Epithelial cell of proximal tubule (primary cell): ENCODE measurements at regions not wholly inside any gene's neighbourhood (a gene's known extent, or its start where the extent isn't known, plus 50 kb on each side); places are given as distances from the start of the nearest gene placed in this dataset.
"Not testable (repeated sequence)": the region's sequence is repeated elsewhere in the genome, so short reads cannot be mapped to it uniquely, and the experiment has no call there.

Experiments
- DNase-seq: peaks from one replicate; pipeline ENCODE4 v3.0.0-alpha.2; 2011; ENCODE audit warnings: low read depth
- H3K4me3 ChIP-seq: 2 replicates; pipeline ENCODE4 v1.5.1; 2011; ENCODE audit warnings: low read depth, mild to moderate bottlenecking, low read length
- CTCF ChIP-seq: conservative IDR thresholded peaks from 2 replicates; pipeline ENCODE4 v1.5.1; 2012; ENCODE audit warnings: low read depth, mild to moderate bottlenecking, low read length

- TF ChIP-seq CTCF = no peak
- DNase-seq = no peak
Observed at GRCh38 chr2:161480123-161480522, 64.0 kb downstream of the TBR1 start.

DNA sequence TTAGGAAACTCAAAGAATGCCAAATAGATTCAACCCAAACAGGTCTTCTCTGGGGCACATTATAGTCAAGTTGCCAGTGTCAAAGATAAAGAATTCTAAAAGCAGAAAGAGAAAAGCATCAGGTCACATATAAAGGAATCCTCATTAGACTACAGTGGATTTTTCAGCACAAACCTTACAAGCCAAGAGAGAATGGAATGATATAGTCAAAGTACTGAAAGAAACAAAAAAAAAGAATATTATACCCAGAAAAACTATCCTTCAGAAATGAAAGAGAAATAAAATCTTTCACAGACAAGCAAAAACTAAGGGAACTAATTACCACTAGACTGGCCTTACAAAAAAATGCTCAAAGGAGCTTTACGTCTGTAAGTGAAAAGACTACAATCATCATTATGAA lies 65.5 kb downstream of the TBR1 start:
- no peak overlapping the region for H3K4me3 ChIP-seq
- no peak for TF ChIP-seq CTCF
- DNase-seq = no peak

More at GRCh38 chr2:161480123-161480522, 64.0 kb downstream of the TBR1 start:
- no peak overlapping the region for H3K4me3 ChIP-seq

GRCh38 chr2:161484061-161484460 lies 68.0 kb downstream of the TBR1 start:
- no peak overlapping the region for H3K4me3 ChIP-seq
- no peak for DNase-seq
- no peak for TF ChIP-seq CTCF

DNA sequence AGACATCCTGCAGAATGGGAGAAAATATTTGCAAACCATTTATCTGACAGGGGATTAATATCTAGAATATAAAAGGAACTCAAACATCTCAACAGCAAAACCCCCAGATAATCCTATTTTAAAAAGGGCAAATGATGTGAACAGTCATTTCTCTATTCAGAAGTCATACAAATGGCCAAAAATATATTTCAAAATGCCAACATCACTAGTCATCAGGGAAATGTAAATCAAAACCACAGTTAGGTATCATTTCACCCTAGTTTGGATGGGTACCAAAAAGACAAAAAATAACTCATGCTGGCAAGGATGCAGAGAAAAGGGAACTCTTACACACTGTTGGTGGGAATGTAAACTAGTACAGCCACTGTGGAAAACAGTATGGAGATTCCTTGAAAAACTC lies 70.0 kb downstream of the TBR1 start:
- no peak for TF ChIP-seq CTCF
- H3K4me3 ChIP-seq = no peak overlapping the region
- no peak for DNase-seq

- no peak for TF ChIP-seq CTCF
- no peak for DNase-seq
- H3K4me3 ChIP-seq = no peak overlapping the region
Observed at GRCh38 chr2:161488131-161488699, 72.1 kb downstream of the TBR1 start.

GRCh38 chr2:161488879-161489278 lies 72.8 kb downstream of the TBR1 start:
- H3K4me3 ChIP-seq = no peak overlapping the region
- no peak for TF ChIP-seq CTCF
- DNase-seq = no peak

DNA sequence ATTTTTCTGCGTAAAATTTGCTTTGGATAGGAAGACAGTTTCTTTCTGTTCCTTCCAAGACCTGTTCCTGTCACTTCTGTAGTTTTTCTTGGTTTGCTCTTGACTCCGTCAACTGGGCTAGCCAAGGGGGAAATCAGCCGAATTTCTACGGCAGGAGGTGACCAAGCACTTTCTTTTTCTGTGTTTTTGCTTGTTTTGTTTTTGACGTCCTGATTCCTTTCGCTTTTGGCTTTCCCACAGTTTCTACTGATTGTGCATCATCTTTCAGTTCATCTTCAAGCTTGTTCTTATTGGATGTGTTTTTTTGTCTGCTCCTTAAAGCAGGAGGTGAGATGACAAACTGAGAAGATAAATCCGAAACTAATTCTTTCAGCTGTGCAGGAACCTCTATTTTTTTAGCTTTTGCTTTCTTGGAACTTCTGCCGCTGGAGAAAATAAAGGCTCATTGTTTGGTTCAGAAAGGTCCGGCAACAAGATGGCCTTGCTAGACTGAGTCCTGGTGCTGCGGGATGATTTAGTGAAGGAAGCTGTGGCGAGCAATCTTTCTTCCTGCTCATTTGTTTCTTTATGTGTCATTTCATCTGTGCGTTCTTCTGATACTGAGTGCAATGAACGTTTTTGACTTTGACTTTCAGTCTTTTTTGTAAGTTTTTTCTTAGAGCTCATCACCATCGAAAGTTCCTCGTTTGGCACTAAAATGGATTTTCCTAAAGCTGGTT lies 85.0 kb downstream of the TBR1 start:
- not testable (repeated sequence) for DNase-seq, H3K4me3 ChIP-seq

- not testable (repeated sequence) for H3K4me3 ChIP-seq, DNase-seq
Observed at GRCh38 chr2:161502279-161502678, 86.2 kb downstream of the TBR1 start.

DNA sequence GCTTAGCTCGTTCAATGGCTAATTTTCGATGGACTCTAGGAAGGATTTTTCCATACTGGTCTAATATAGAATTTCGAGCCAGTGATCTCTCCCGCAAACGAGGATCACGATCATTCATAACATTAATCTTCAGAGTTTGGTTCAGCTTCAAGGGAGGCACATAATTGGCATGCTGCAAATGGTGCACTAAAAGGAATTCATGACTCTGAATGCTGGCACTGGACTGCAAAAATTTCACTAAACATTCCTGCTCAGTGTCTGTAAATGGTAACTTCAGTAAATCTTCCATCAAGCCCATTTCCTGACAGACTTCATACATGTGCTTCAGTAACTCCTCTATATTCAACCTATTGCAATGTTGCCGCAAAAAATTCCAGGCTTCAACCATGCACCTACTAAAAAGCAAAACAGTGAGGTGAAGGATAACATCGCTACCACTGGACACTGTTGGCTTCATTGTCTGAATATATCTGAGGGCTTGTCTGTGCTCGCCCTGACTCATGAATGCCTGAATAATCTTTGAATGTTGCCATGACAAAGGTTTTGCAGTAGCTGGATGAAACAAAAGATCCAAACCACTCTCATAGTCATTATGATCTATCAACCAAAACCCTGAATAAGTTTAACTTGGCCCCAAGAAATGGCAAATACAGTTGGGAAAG lies 88.7 kb downstream of the TBR1 start:
- not testable (repeated sequence) for DNase-seq, H3K4me3 ChIP-seq

DNA sequence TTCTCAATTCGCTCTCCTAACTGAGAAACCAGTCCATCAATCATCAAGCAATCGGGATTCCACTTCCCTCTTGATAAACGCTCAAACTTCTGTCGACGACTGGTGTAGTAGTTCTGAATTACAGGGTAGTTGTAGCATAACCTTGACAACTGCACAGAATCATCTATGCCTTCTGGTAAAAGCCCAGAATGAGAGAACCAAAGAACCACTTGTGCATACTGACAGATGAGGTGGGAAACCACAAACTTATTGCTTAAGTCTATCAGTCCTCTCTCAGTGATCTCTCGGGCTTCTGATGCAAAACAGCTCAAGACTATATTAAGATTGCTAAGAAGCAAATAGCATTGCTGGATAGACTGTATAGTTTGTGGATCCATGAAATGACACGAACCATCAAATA lies 89.4 kb downstream of the TBR1 start:
- not testable (repeated sequence) for DNase-seq

GRCh38 chr2:161513295-161514032 lies 97.4 kb downstream of the TBR1 start:
- H3K4me3 ChIP-seq, DNase-seq: not testable (repeated sequence)

More for the DNA sequence above, 89.4 kb downstream of the TBR1 start:
- not testable (repeated sequence) for H3K4me3 ChIP-seq
